ENCODE measurements at regions not wholly inside any gene's neighbourhood (a gene's known extent, or its start where the extent isn't known, plus 50 kb on each side); places are given as distances from the start of the nearest gene placed in this dataset.

- Mint-ChIP-seq H3K9me3 (no peaks in the 10 kb centered on the region), H3K4me3 (no peak overlapping the region)
These were observed 365.5 kb upstream of the KLHL29 start for GRCh38 chr2:23019476-23019875.

More at GRCh38 chr2:23019476-23019875, 365.5 kb upstream of the KLHL29 start:
- H3K4me1 Mint-ChIP-seq = peaks cover 22% of the 10 kb centered on the region
- POLR2A ChIA-PET = no interaction called here
- no peaks in the 10 kb centered on the region for H3K36me3 Mint-ChIP-seq
- DNase-seq (ENCODE audit: low spot score) = no peak
- 0 out of 2 replicates have a peak, but pooled peaks cover 3% of the 10 kb centered on the region for H3K27me3 Mint-ChIP-seq (ENCODE audit: low read depth)
- H3K27ac Mint-ChIP-seq = no peak overlapping the region
- peak; percentile 72 for ATAC-seq
- CTCF ChIA-PET = no interaction called here
- TF ChIP-seq ZNF121 (CRISPR knock-in tag; IDR thresholded peaks at IDR 0.05) (no peak), TP53 (CRISPR knock-in tag; IDR thresholded peaks at IDR 0.05) (no peak), ATF6 (CRISPR knock-in tag; IDR thresholded peaks at IDR 0.05) (no peak), GRHL2 (CRISPR knock-in tag; IDR thresholded peaks at IDR 0.05; ENCODE audit: insufficient replicate concordance, severe bottlenecking) (no peak), ZNF232 (CRISPR knock-in tag; IDR thresholded peaks at IDR 0.05) (no peak), ZNF317 (CRISPR knock-in tag; IDR thresholded peaks at IDR 0.05; ENCODE audit: borderline replicate concordance, low read depth) (no peak), CBFB (CRISPR knock-in tag; IDR thresholded peaks at IDR 0.05; ENCODE audit: low read depth) (no peak), ZNF423 (CRISPR knock-in tag; IDR thresholded peaks at IDR 0.05) (no peak), EMX1 (CRISPR knock-in tag; IDR thresholded peaks at IDR 0.05) (no peak), SMAD4 (CRISPR knock-in tag; IDR thresholded peaks at IDR 0.05) (no peak), ZBTB43 (CRISPR knock-in tag; IDR thresholded peaks at IDR 0.05) (no peak), ZNF532 (CRISPR knock-in tag; IDR thresholded peaks at IDR 0.05; ENCODE audit: borderline replicate concordance) (no peak), ATF2 (CRISPR knock-in tag; IDR thresholded peaks at IDR 0.05; ENCODE audit: borderline replicate concordance, low read depth) (no peak), SP1 (CRISPR knock-in tag; conservative IDR thresholded peaks at IDR 0.05) (no peak), NFATC4 (CRISPR knock-in tag; IDR thresholded peaks at IDR 0.05) (no peak), MYBL2 (CRISPR knock-in tag; IDR thresholded peaks at IDR 0.05) (no peak), ZMAT4 (CRISPR knock-in tag; IDR thresholded peaks at IDR 0.05) (no peak), ZNF219 (CRISPR knock-in tag; IDR thresholded peaks at IDR 0.05; ENCODE audit: borderline replicate concordance) (no peak), ZSCAN18 (CRISPR knock-in tag; IDR thresholded peaks at IDR 0.05) (no peak)

Data from WTC11 (cell line).